NOMO-1 treated with DMSO at 0.1 percent for 48 hours (cell line): ENCODE measurements at regions not wholly inside any gene's neighbourhood (a gene's known extent, or its start where the extent isn't known, plus 50 kb on each side); places are given as distances from the start of the nearest gene placed in this dataset.

Experiments used
- DNase-seq: peaks from one replicate; lab custom pipeline; 2025; ENCODE audit not compliant: unreplicated experiment; lab: John Stamatoyannopoulos, UW

GRCh38 chr15:94606286-94606685 lies 374.9 kb downstream of the MCTP2 start:
- DNase-seq: no peak

- no peak for DNase-seq
These were observed 375.9 kb downstream of the MCTP2 start for GRCh38 chr15:94607176-94607654.

DNA sequence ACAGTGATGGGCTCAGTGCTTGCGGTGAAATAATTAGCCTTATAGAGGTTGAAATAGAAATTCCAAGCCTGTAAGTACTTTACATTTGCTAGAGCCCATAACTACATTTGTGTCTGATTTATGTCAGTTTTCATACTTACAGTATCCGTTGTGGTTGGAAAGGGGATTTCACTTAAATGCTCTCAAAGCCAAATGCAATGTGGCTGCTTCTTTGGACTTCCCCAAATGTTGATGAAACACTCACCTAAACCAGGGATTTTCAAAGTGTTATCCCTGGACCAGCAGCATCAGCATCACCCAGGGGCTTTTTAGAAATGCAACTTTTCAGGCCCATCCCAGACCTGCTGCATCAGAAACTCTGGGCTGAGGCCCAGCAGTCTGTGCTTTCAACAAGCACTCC lies 378.7 kb downstream of the MCTP2 start:
- no peak for DNase-seq

DNA sequence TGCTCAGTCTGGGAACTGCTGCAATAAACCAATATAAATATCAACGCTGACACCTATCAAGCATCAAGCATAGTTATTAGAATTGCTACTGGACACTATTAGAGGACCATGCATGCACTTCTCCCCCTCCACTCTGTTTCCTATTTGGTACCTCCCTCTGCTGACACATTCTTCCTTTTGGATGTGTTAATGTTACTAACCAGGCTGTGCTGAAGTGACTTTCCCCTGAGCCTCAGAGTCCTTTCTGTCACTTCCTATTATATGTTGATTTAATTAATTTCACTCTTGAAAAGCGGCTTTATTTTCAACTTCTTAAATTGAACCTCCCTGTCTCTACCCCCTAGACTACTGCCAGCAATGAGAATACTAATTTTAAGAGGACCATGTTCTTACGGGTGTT lies 379.1 kb downstream of the MCTP2 start:
- DNase-seq: no peak

- no peak for DNase-seq
These were observed 380.3 kb downstream of the MCTP2 start for GRCh38 chr15:94611656-94612055.

- no peak for DNase-seq
These were observed 384.3 kb downstream of the MCTP2 start for GRCh38 chr15:94615688-94616087.

DNA sequence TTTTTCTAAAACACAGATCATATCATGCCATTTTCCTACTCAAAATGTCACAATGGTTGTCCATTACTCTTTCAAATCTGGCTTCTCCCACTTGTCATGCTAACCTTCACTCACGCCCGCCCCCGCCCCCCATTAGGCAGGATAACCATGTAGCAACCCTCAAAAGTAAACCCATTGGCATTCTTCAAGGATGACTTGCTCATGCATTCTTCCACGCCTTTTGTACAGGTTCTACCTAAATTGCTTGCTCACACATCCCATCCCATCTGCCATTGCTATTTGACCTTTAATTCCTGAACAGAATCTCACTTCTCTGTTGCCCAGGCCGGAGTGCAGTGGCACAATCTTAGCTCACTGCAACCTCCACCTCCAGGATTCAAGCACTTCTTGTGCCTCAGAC lies 389.3 kb downstream of the MCTP2 start:
- DNase-seq: no peak

GRCh38 chr15:94621736-94622135 lies 390.4 kb downstream of the MCTP2 start:
- no peak for DNase-seq

- no peak for DNase-seq
These were observed 395.6 kb downstream of the MCTP2 start for GRCh38 chr15:94626949-94627348.

GRCh38 chr15:94631608-94632007 lies 400.2 kb downstream of the MCTP2 start:
- peak; percentile 13 for DNase-seq

- no peak for DNase-seq
These were observed 406.8 kb downstream of the MCTP2 start for GRCh38 chr15:94638183-94638582.

DNA sequence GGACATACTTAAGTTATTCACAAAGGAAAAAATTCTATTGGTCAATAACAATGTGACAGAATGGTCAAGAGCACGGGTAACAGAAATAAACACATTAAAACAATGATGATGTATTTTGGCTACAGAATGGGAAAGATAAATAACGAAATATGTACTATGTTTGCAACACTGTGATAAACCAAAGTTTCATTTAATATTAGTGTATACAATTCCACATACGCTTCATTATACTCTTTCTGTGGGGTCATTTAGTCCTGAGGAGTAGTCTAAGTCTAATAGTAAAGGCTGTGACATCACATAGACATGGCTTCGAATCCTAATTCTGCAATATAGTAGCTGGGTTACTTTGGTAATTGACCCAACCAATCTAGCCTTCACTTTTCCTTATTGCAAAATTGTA lies 408.3 kb downstream of the MCTP2 start:
- DNase-seq: no peak

GRCh38 chr15:94644433-94644832 lies 413.1 kb downstream of the MCTP2 start:
- DNase-seq: no peak

- no peak for DNase-seq
These were observed 421.7 kb downstream of the MCTP2 start for GRCh38 chr15:94653071-94653470.

DNA sequence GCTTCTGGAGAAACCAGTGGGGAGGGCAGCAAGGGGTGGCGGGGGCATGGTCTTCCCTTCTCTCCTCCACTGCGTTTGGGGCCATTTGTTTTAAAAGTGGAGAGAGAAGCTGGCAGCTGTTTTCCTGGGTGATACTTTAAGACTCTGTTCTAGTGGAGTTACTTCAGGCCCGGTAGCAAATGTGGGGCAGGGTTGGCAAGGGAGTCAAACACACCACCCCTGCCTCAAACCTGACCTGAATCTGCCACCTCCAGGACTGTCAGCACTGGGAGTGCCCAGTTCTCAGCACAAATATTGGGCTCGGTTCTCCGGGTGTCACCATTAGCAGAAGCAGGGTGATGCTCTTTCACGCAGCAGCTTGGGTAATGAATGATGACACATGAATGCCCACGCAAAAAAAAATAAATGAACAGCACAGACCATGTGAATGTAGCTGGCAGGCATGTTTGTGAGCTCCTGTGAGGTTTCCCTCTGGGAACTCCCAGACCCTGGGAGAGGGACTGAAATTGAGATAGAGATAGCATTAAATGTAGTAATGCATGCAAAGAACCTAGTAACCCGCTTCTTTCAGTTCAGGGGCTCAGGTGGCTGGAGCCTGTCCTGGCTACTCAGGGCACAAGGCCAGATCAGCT lies 424.0 kb downstream of the MCTP2 start:
- DNase-seq: no peak

GRCh38 chr15:94665676-94666441 lies 434.5 kb downstream of the MCTP2 start:
- DNase-seq: no peak

DNA sequence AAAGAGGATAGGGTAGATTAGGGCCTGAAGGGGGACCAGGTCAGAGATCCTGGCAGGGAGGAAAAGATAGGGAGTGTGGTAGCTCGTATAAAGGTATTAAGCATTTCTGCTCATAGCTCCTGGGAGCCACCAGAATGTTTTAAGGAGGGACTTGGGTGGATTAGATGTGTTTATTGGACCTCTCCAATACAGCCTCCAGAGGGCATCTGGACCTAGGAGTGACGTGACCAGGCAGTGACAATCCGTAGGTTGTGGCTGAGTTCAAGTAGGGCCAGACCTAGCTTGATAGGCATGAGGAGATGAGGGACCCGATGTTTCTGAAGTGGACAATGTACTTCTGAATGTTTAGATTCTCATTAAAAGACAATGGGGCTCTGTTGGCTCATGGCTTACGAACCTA lies 435.2 kb downstream of the MCTP2 start:
- DNase-seq: no peak

GRCh38 chr15:94667109-94667508 lies 435.7 kb downstream of the MCTP2 start:
- DNase-seq: no peak

DNA sequence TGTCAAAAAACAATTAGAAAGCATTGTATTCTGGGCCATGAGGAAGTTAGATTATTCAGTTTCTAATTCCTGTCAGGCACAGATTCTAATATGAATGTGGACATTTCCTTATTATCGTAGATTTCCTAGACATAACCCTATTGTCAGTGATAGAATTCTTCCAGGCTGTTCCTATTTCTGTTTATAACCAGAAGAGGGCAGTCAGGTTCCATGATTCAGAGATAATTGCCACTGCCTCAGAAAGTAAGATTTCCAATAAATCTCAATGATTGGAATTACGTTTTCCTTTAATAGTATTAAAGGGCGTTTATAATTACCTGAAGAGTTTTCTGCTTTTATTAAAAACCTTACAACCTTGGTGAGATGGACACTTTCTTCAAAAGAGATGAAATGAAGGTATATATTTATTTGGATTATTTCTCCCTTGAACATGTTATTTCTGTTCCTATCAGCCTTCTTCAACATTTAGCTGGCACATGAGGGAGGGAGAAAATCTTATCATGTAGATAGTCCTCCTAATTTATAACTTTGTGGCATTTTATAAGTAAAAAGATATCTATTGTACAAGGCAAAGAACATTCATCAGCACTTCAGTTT lies 439.2 kb downstream of the MCTP2 start:
- peak; percentile 28 for DNase-seq

GRCh38 chr15:94671858-94672532 lies 440.6 kb downstream of the MCTP2 start:
- no peak for DNase-seq

GRCh38 chr15:94673801-94674200 lies 442.4 kb downstream of the MCTP2 start:
- no peak for DNase-seq

DNA sequence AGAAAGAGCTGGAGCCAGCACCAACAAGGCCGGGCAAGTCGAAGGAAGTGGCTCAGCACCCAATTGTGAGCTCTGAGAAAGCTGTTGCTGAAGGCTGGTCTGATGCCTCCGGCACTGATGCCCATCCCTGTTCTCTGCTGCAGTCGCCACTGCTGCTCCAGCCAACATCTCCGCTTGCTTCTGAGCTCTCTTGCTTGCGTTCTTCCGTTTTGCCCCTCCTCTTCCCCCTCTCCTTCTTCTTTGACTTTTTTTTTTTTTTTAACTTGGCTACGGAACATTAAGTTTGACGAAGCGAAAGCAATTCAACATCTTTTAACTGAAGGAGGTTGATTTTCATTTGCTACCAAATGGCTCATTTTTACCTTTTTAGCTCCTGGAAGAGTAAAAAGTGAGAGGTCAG lies 442.9 kb downstream of the MCTP2 start:
- DNase-seq: no peak
